ENCODE measurements at regions not wholly inside any gene's neighbourhood (a gene's known extent, or its start where the extent isn't known, plus 50 kb on each side); places are given as distances from the start of the nearest gene placed in this dataset.
A peak's percentile ranks its signal among the peaks of the same experiment; 100 is the strongest.

- TF ChIP-seq CTCF (IDR thresholded peaks at IDR 0.05; ENCODE audit: insufficient read depth, low read depth, low read length), result no peak
- no peak overlapping the region for H3K4me3 ChIP-seq (ENCODE audit: low read depth, low read length)
- no peak for DNase-seq (ENCODE audit: low read depth)
Measured at GRCh38 chr7:128162666-128163065, 78.4 kb upstream of the LEP start.

- no peak for TF ChIP-seq CTCF (IDR thresholded peaks at IDR 0.05; ENCODE audit: insufficient read depth, low read depth, low read length)
- no peak overlapping the region for H3K4me3 ChIP-seq (ENCODE audit: low read depth, low read length)
- DNase-seq (ENCODE audit: low read depth), result no peak
Measured at GRCh38 chr7:128163473-128163872, 77.6 kb upstream of the LEP start.

- DNase-seq (ENCODE audit: low read depth), result peak; percentile 14
- no peak for TF ChIP-seq CTCF (IDR thresholded peaks at IDR 0.05; ENCODE audit: insufficient read depth, low read depth, low read length)
- no peak overlapping the region for H3K4me3 ChIP-seq (ENCODE audit: low read depth, low read length)
Measured at GRCh38 chr7:128164061-128164954, 76.8 kb upstream of the LEP start.

- no peak overlapping the region for H3K4me3 ChIP-seq (ENCODE audit: low read depth, low read length)
- no peak for DNase-seq (ENCODE audit: low read depth)
- TF ChIP-seq CTCF (IDR thresholded peaks at IDR 0.05; ENCODE audit: insufficient read depth, low read depth, low read length), result no peak
Measured at GRCh38 chr7:128164955-128165670, 76.0 kb upstream of the LEP start.

GRCh38 chr7:128165927-128166420, 75.1 kb upstream of the LEP start:
- no peak for DNase-seq (ENCODE audit: low read depth)
- TF ChIP-seq CTCF (IDR thresholded peaks at IDR 0.05; ENCODE audit: insufficient read depth, low read depth, low read length), result no peak
- H3K4me3 ChIP-seq (ENCODE audit: low read depth, low read length), result no peak overlapping the region

GRCh38 chr7:128166603-128167041, 74.5 kb upstream of the LEP start:
- no peak for TF ChIP-seq CTCF (IDR thresholded peaks at IDR 0.05; ENCODE audit: insufficient read depth, low read depth, low read length)
- H3K4me3 ChIP-seq (ENCODE audit: low read depth, low read length), result no peak overlapping the region
- no peak for DNase-seq (ENCODE audit: low read depth)
